Nephron progenitor cell (in vitro differentiated cells): ENCODE measurements at regions not wholly inside any gene's neighbourhood (a gene's known extent, or its start where the extent isn't known, plus 50 kb on each side); places are given as distances from the start of the nearest gene placed in this dataset.

Experiments used
- DNase-seq: peaks from one replicate; pipeline ENCODE4 v3.0.0; 2021
- H3K27ac Mint-ChIP-seq: 2 replicates; pipeline ENCODE4 v1.8.0; 2021; ENCODE audit warnings: mild to moderate bottlenecking, moderate library complexity, mixed read lengths
- H3K27me3 Mint-ChIP-seq: 2 replicates; pipeline ENCODE4 v1.8.0; 2021; ENCODE audit warnings: mild to moderate bottlenecking, low read depth, mixed read lengths; ENCODE audit not compliant: poor library complexity
- H3K36me3 Mint-ChIP-seq: 2 replicates; pipeline ENCODE4 v1.8.0; 2021; ENCODE audit warnings: low read depth, mixed read lengths
- H3K4me1 Mint-ChIP-seq: 2 replicates; pipeline ENCODE4 v1.8.0; 2021; ENCODE audit warnings: mixed read lengths
- H3K4me3 Mint-ChIP-seq: 2 replicates; pipeline ENCODE4 v1.8.0; 2021; ENCODE audit warnings: mild to moderate bottlenecking, moderate library complexity, mixed read lengths
- H3K9me3 Mint-ChIP-seq: 2 replicates; pipeline ENCODE4 v1.8.0; 2021; ENCODE audit warnings: mild to moderate bottlenecking, moderate library complexity, mixed read lengths
- CTCF ChIP-seq: fragments of 200-600 bp; sonication (generic); IDR thresholded peaks from 2 replicates; pipeline ENCODE4 v1.5.0; 2021; ENCODE audit warnings: antibody characterized with exemption

GRCh38 chr1:19536519-19536918 lies 51.2 kb upstream of the CAPZB start:
- no peak for DNase-seq
- Mint-ChIP-seq H3K9me3 (peaks cover 34% of the 10 kb centered on the region), H3K36me3 (peaks cover 5% of the 10 kb centered on the region), H3K27me3 (peaks cover 16% of the 10 kb centered on the region), H3K4me1 (peaks cover 6% of the 10 kb centered on the region), H3K4me3 (no peak overlapping the region), H3K27ac (no peak overlapping the region)
- TF ChIP-seq CTCF = no peak

- Mint-ChIP-seq H3K27me3 (peaks cover 16% of the 10 kb centered on the region), H3K4me1 (peaks cover 6% of the 10 kb centered on the region), H3K4me3 (no peak overlapping the region), H3K27ac (no peak overlapping the region), H3K9me3 (peaks cover 30% of the 10 kb centered on the region), H3K36me3 (peaks cover 5% of the 10 kb centered on the region)
- no peak for TF ChIP-seq CTCF
- no peak for DNase-seq
Observed at GRCh38 chr1:19535214-19535613, 49.9 kb upstream of the CAPZB start.
